Gastroesophageal sphincter (tissue), 3 donors: ENCODE measurements at regions not wholly inside any gene's neighbourhood (a gene's known extent, or its start where the extent isn't known, plus 50 kb on each side); places are given as distances from the start of the nearest gene placed in this dataset.

ENCODE experiments used
- CTCF ChIP-seq, 4 experiments: fragments of 200-600 bp in 2 of 4; fragments of 450-650 bp in 2 of 4; sonication (generic) in 1 of 4; IDR thresholded peaks; one replicate each; pipeline ENCODE4 v1.5.1; 2017 to 2019; ENCODE audit warnings: antibody characterized with exemption in 4 of 4, mild to moderate bottlenecking in 2 of 4, moderate library complexity in 2 of 4
- EP300 ChIP-seq: sonication (generic); formaldehyde crosslinking; IDR thresholded peaks from one replicate; pipeline ENCODE4 v1.6.1; 2017; ENCODE audit warnings: antibody characterized with exemption, mild to moderate bottlenecking
- POLR2A ChIP-seq, 2 donors: fragments of 450-650 bp; IDR thresholded peaks; one replicate each; pipeline ENCODE4 v1.6.1; 2017; ENCODE audit warnings: antibody characterized with exemption in 2 of 2, mild to moderate bottlenecking in 2 of 2, moderate library complexity in 1 of 2
- POLR2AphosphoS5 ChIP-seq: sonication (generic); formaldehyde crosslinking; IDR thresholded peaks from one replicate; pipeline ENCODE4 v1.6.1; 2017; ENCODE audit warnings: antibody characterized with exemption

- TF ChIP-seq CTCF (IDR thresholded peaks at IDR 0.05) (no peak), EP300 (no peak), POLR2AphosphoS5 (no peak), POLR2A (IDR thresholded peaks at IDR 0.05) (no peak)
Observed at GRCh38 chr22:36086170-36086490, 57.5 kb upstream of the RBFOX2 start.
